ENCODE measurements at regions not wholly inside any gene's neighbourhood (a gene's known extent, or its start where the extent isn't known, plus 50 kb on each side); places are given as distances from the start of the nearest gene placed in this dataset.
"Not testable (repeated sequence)": the region's sequence is repeated elsewhere in the genome, so short reads cannot be mapped to it uniquely, and the experiment has no call there.

GRCh38 chr13:21920802-21921201 lies 249.9 kb downstream of the FGF9 start:
- DNase-seq: not testable (repeated sequence)

- DNase-seq: no peak
These were observed 254.1 kb downstream of the FGF9 start for GRCh38 chr13:21924958-21925357.

- no peak for DNase-seq
These were observed 254.8 kb downstream of the FGF9 start for GRCh38 chr13:21925720-21926119.

GRCh38 chr13:21929400-21929799 lies 258.5 kb downstream of the FGF9 start:
- DNase-seq: no peak

- no peak for DNase-seq
These were observed 259.7 kb downstream of the FGF9 start for GRCh38 chr13:21930536-21930935.

- DNase-seq: no peak
These were observed 261.7 kb downstream of the FGF9 start for GRCh38 chr13:21932578-21932977.

GRCh38 chr13:21932996-21933395 lies 262.1 kb downstream of the FGF9 start:
- no peak for DNase-seq

- DNase-seq: peak; percentile 76 to 82
These were observed 263.4 kb downstream of the FGF9 start for GRCh38 chr13:21934284-21934683.

GRCh38 chr13:21936674-21937073 lies 265.8 kb downstream of the FGF9 start:
- no peak for DNase-seq

GRCh38 chr13:21938168-21938567 lies 267.3 kb downstream of the FGF9 start:
- DNase-seq: no peak

- DNase-seq: no peak
These were observed 267.8 kb downstream of the FGF9 start for GRCh38 chr13:21938636-21939035.

GRCh38 chr13:21942061-21942460 lies 271.2 kb downstream of the FGF9 start:
- no peak for DNase-seq

GRCh38 chr13:21944610-21945009 lies 273.7 kb downstream of the FGF9 start:
- no peak for DNase-seq

- DNase-seq: no peak
These were observed 274.3 kb downstream of the FGF9 start for GRCh38 chr13:21945195-21945594.

GRCh38 chr13:21946964-21947363 lies 276.1 kb downstream of the FGF9 start:
- DNase-seq: no peak

GRCh38 chr13:21948769-21949474 lies 278.0 kb downstream of the FGF9 start:
- DNase-seq: no peak

GRCh38 chr13:21949818-21950429 lies 279.1 kb downstream of the FGF9 start:
- peak in 1 of 2 experiments; percentile 47 for DNase-seq

GRCh38 chr13:21956666-21957065 lies 285.8 kb downstream of the FGF9 start:
- no peak for DNase-seq

- DNase-seq: no peak
These were observed 287.0 kb downstream of the FGF9 start for GRCh38 chr13:21957833-21958232.

- DNase-seq: no peak
These were observed 289.2 kb downstream of the FGF9 start for GRCh38 chr13:21960108-21960507.

GRCh38 chr13:21964686-21965085 lies 293.8 kb downstream of the FGF9 start:
- DNase-seq: no peak

- DNase-seq: no peak
These were observed 294.2 kb downstream of the FGF9 start for GRCh38 chr13:21965095-21965494.

GRCh38 chr13:21966014-21966413 lies 295.1 kb downstream of the FGF9 start:
- no peak for DNase-seq

GRCh38 chr13:21967871-21968270 lies 297.0 kb downstream of the FGF9 start:
- DNase-seq: no peak

- no peak for DNase-seq
These were observed 299.3 kb downstream of the FGF9 start for GRCh38 chr13:21970172-21970571.
